H9 (cell line): ENCODE measurements at regions not wholly inside any gene's neighbourhood (a gene's known extent, or its start where the extent isn't known, plus 50 kb on each side); places are given as distances from the start of the nearest gene placed in this dataset.

Experiments used
- DNase-seq: peaks from one replicate; pipeline ENCODE4 v3.0.0-alpha.2; 2017
- H2AFZ ChIP-seq: one replicate; pipeline ENCODE4 v1.6.1; 2013; ENCODE audit warnings: mild to moderate bottlenecking, low read length, control low read depth, moderate library complexity
- H2AK5ac ChIP-seq: 2 replicates; pipeline ENCODE4 v1.6.1; 2013; ENCODE audit warnings: low read length, control low read depth, mixed read lengths; ENCODE audit not compliant: insufficient read length
- H2BK120ac ChIP-seq: one replicate; pipeline ENCODE4 v1.6.1; 2013; ENCODE audit warnings: low read depth, mild to moderate bottlenecking, low read length, control low read depth, inconsistent platforms; ENCODE audit not compliant: poor library complexity, severe bottlenecking
- H2BK12ac ChIP-seq: 2 replicates; pipeline ENCODE4 v1.6.1; 2013; ENCODE audit warnings: low read length, control low read depth, mixed read lengths, low read depth; ENCODE audit not compliant: insufficient read length
- H2BK15ac ChIP-seq: 2 replicates; pipeline ENCODE4 v1.6.1; 2013; ENCODE audit warnings: low read depth, low read length, control low read depth
- H2BK20ac ChIP-seq: one replicate; pipeline ENCODE4 v1.6.1; 2013; ENCODE audit warnings: low read depth, mild to moderate bottlenecking, low read length, control low read depth, inconsistent platforms; ENCODE audit not compliant: poor library complexity, severe bottlenecking
- H2BK5ac ChIP-seq: 2 replicates; pipeline ENCODE4 v1.6.1; 2013; ENCODE audit warnings: low read length, control low read depth, mixed read lengths; ENCODE audit not compliant: insufficient read length
- H3K14ac ChIP-seq: 2 replicates; pipeline ENCODE4 v1.6.1; 2013; ENCODE audit warnings: low read length, control low read depth; ENCODE audit not compliant: insufficient read depth
- H3K18ac ChIP-seq: 2 replicates; pipeline ENCODE4 v1.6.1; 2013; ENCODE audit warnings: low read depth, mild to moderate bottlenecking, mixed read lengths, low read length, control low read depth; ENCODE audit not compliant: insufficient read length
- H3K23ac ChIP-seq: 2 replicates; pipeline ENCODE4 v1.6.1; 2013; ENCODE audit warnings: low read length, control low read depth, mixed read lengths, low read depth; ENCODE audit not compliant: insufficient read length
- H3K23me2 ChIP-seq: 2 replicates; pipeline ENCODE4 v1.6.1; 2013; ENCODE audit warnings: low read depth, mild to moderate bottlenecking, mixed read lengths, low read length, control low read depth; ENCODE audit not compliant: insufficient read length, poor library complexity, severe bottlenecking
- H3K27ac ChIP-seq: 2 replicates; pipeline ENCODE4 v1.5.1; 2013; ENCODE audit warnings: low read length, control low read depth, mixed read lengths, low read depth; ENCODE audit not compliant: insufficient read length
- H3K27me3 ChIP-seq: 2 replicates; pipeline ENCODE4 v1.6.1; 2013; ENCODE audit warnings: low read length, control low read depth, inconsistent platforms; ENCODE audit not compliant: insufficient read depth
- H3K4ac ChIP-seq: 2 replicates; pipeline ENCODE4 v1.6.1; 2013; ENCODE audit warnings: low read depth, mild to moderate bottlenecking, control low read depth, inconsistent platforms, low read length, moderate library complexity
- H3K4me1 ChIP-seq: 2 replicates; pipeline ENCODE4 v1.6.1; 2013; ENCODE audit warnings: low read length, control low read depth, inconsistent platforms; ENCODE audit not compliant: insufficient read depth
- H3K4me2 ChIP-seq: 2 replicates; pipeline ENCODE4 v1.6.1; 2013; ENCODE audit warnings: low read length, control low read depth, mixed read lengths; ENCODE audit not compliant: insufficient read length, insufficient read depth
- H3K56ac ChIP-seq: 2 replicates; pipeline ENCODE4 v1.6.1; 2013; ENCODE audit warnings: low read depth, mild to moderate bottlenecking, mixed read lengths, low read length, control low read depth; ENCODE audit not compliant: insufficient read length
- H3K79me1 ChIP-seq: 2 replicates; pipeline ENCODE4 v1.6.1; 2013; ENCODE audit warnings: low read depth, mild to moderate bottlenecking, moderate library complexity, low read length, control low read depth, inconsistent platforms; ENCODE audit not compliant: insufficient read depth, poor library complexity, severe bottlenecking
- H3K79me2 ChIP-seq: 2 replicates; pipeline ENCODE4 v1.6.1; 2013; ENCODE audit warnings: low read length, control low read depth, inconsistent platforms; ENCODE audit not compliant: insufficient read depth
- H3K9ac ChIP-seq: 2 replicates; pipeline ENCODE4 v1.6.1; 2013; ENCODE audit warnings: low read length, control low read depth, mixed read lengths; ENCODE audit not compliant: insufficient read length; ENCODE audit errors: extremely low read depth
- H3K9me3 ChIP-seq: one replicate; pipeline ENCODE4 v1.6.1; 2013; ENCODE audit warnings: low read depth, low read length, inconsistent platforms; ENCODE audit not compliant: control insufficient read depth
- H3T11ph ChIP-seq: one replicate; pipeline ENCODE4 v1.6.1; 2013; ENCODE audit warnings: mild to moderate bottlenecking, low read length, control low read depth, inconsistent platforms
- H4K20me1 ChIP-seq: one replicate; pipeline ENCODE4 v1.6.1; 2013; ENCODE audit not compliant: control insufficient read depth, insufficient read length, insufficient read depth
- H4K5ac ChIP-seq: 2 replicates; pipeline ENCODE4 v1.6.1; 2013; ENCODE audit warnings: low read depth, mild to moderate bottlenecking, mixed read lengths, low read length, control low read depth; ENCODE audit not compliant: insufficient read length
- H4K8ac ChIP-seq: replicated peaks from 2 replicates; pipeline ENCODE4 v1.6.1; 2013; ENCODE audit warnings: low read length, control low read depth, mixed read lengths, low read depth; ENCODE audit not compliant: insufficient read length
- H4K91ac ChIP-seq: 2 replicates; pipeline ENCODE4 v1.6.1; 2013; ENCODE audit warnings: low read depth, mild to moderate bottlenecking, moderate library complexity, mixed read lengths, low read length, control low read depth; ENCODE audit not compliant: insufficient read length
- H3K27ac Mint-ChIP-seq, 3 experiments: 2 replicates in 2 of 3; 3 replicates in 1 of 3; pipeline ENCODE4 v1.8.0; 2020 to 2021; ENCODE audit warnings: mixed read lengths in 3 of 3, mild to moderate bottlenecking in 1 of 3, moderate library complexity in 1 of 3
- H3K27me3 Mint-ChIP-seq: 2 replicates; pipeline ENCODE4 v1.8.0; 2021; ENCODE audit warnings: low read depth, mild to moderate bottlenecking, moderate library complexity, mixed read lengths
- H3K36me3 Mint-ChIP-seq, 3 experiments: 2 replicates in 2 of 3; 3 replicates in 1 of 3; pipeline ENCODE4 v1.8.0; 2020 to 2021; ENCODE audit warnings: low read depth in 3 of 3, mixed read lengths in 3 of 3; ENCODE audit not compliant: insufficient read depth in 1 of 3
- H3K4me1 Mint-ChIP-seq, 2 experiments: 2 replicates each; pipeline ENCODE4 v1.8.0; 2020; ENCODE audit warnings: mixed read lengths in 2 of 2
- H3K4me3 Mint-ChIP-seq, 2 experiments: 2 replicates in 1 of 2; 3 replicates in 1 of 2; pipeline ENCODE4 v1.8.0; 2020 to 2021; ENCODE audit warnings: mild to moderate bottlenecking in 2 of 2, mixed read lengths in 2 of 2, moderate library complexity in 1 of 2
- H3K9me3 Mint-ChIP-seq, 2 experiments: 2 replicates in 1 of 2; 3 replicates in 1 of 2; pipeline ENCODE4 v1.8.0; 2020; ENCODE audit warnings: mild to moderate bottlenecking in 2 of 2, mixed read lengths in 2 of 2, moderate library complexity in 1 of 2
- CTCF ChIP-seq: fragments of 200-600 bp; sonication (generic); conservative IDR thresholded peaks from 3 replicates; pipeline ENCODE4 v1.8.0; 2021; ENCODE audit warnings: antibody characterized with exemption, mild to moderate bottlenecking

DNA sequence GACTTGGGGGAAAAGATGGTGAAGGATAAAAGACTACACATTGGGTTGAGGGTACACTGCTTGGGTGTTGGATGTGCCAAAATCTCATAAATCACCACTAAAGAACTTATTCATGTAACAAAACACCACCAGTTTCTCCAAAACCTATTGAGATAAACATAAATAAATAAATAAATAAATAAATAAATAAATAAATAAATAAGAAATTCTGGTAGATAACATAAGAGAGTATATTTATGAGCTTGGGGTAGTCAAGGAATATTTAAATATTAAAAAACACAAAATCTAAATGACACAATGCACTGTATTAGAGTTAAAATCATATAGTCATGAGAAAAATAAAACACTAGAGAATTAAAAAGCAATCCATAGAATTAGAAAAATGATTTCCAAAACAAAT, 333.5 kb upstream of the NRG3 start:
- Mint-ChIP-seq H3K4me3 (no peak overlapping the region), H3K27ac (no peak overlapping the region)
- H3K4me1 ChIP-seq: no peaks in the 10 kb centered on the region

More for the DNA sequence above, 333.5 kb upstream of the NRG3 start:
- Histone ChIP-seq H3K23me2 (no peaks in the 10 kb centered on the region), H2BK12ac (no peak overlapping the region), H3K4ac (no peak overlapping the region), H3K14ac (no peak overlapping the region), H3K9me3 (no peaks in the 10 kb centered on the region), H3K56ac (no peak overlapping the region), H2BK20ac (no peak overlapping the region), H3K4me2 (no peak overlapping the region), H3K79me1 (no peaks in the 10 kb centered on the region), H2AK5ac (no peak overlapping the region), H2BK15ac (no peak overlapping the region), H3K23ac (no peak overlapping the region), H2AFZ (no peak overlapping the region), H2BK5ac (no peak overlapping the region), H3T11ph (no peak overlapping the region), H3K79me2 (no peaks in the 10 kb centered on the region), H4K5ac (no peak overlapping the region), H4K20me1 (no peaks in the 10 kb centered on the region), H2BK120ac (no peak overlapping the region), H3K9ac (no peak overlapping the region), H3K18ac (no peak overlapping the region), H3K27ac (no peak overlapping the region), H4K91ac (no peak overlapping the region), H3K27me3 (no peaks in the 10 kb centered on the region), H4K8ac (no peak overlapping the region)
- Mint-ChIP-seq H3K27me3 (no peaks in the 10 kb centered on the region), H3K4me1 (no peaks in the 10 kb centered on the region), H3K9me3 (no peaks in the 10 kb centered on the region), H3K36me3 (no peaks in the 10 kb centered on the region)
- no peak for TF ChIP-seq CTCF
- no peak for DNase-seq
